Fibroblast of pulmonary artery (primary cell): ENCODE measurements at regions not wholly inside any gene's neighbourhood (a gene's known extent, or its start where the extent isn't known, plus 50 kb on each side); places are given as distances from the start of the nearest gene placed in this dataset.
"Not testable (repeated sequence)": the region's sequence is repeated elsewhere in the genome, so short reads cannot be mapped to it uniquely, and the experiment has no call there.

ENCODE experiments used
- DNase-seq: peaks from one replicate; pipeline ENCODE4 v3.0.0-alpha.2; 2010; ENCODE audit warnings: low read depth
- H3K4me3 ChIP-seq: replicated peaks from 2 replicates; pipeline ENCODE4 v1.5.1; 2011; ENCODE audit warnings: low read depth, mild to moderate bottlenecking, control low read depth, low read length, moderate library complexity
- CTCF ChIP-seq: IDR thresholded peaks from 2 replicates; pipeline ENCODE4 v1.5.1; 2011; ENCODE audit warnings: mild to moderate bottlenecking, control low read depth, low read length, inconsistent platforms; ENCODE audit errors: missing control alignments

- DNase-seq: peak; percentile 85
- H3K4me3 ChIP-seq: no peak overlapping the region
- TF ChIP-seq CTCF: no peak
These were observed 671.6 kb upstream of the SLIT2 start for GRCh38 chr4:19580095-19580494.

- TF ChIP-seq CTCF: no peak
- H3K4me3 ChIP-seq: no peak overlapping the region
- no peak for DNase-seq
These were observed 672.1 kb upstream of the SLIT2 start for GRCh38 chr4:19579608-19580007.

GRCh38 chr4:19577097-19577496 is 674.6 kb upstream of the SLIT2 start:
- DNase-seq: no peak
- TF ChIP-seq CTCF: no peak
- no peak overlapping the region for H3K4me3 ChIP-seq

- H3K4me3 ChIP-seq: no peak overlapping the region
- TF ChIP-seq CTCF: no peak
- peak; percentile 53 for DNase-seq
These were observed 675.8 kb upstream of the SLIT2 start for GRCh38 chr4:19575924-19576323.

GRCh38 chr4:19566041-19566440 is 685.7 kb upstream of the SLIT2 start:
- DNase-seq: no peak
- H3K4me3 ChIP-seq: no peak overlapping the region
- TF ChIP-seq CTCF: no peak

GRCh38 chr4:19562456-19562855 is 689.2 kb upstream of the SLIT2 start:
- DNase-seq: no peak
- TF ChIP-seq CTCF: no peak
- H3K4me3 ChIP-seq: no peak overlapping the region

- no peak overlapping the region for H3K4me3 ChIP-seq
- no peak for DNase-seq
- no peak for TF ChIP-seq CTCF
These were observed 694.5 kb upstream of the SLIT2 start for GRCh38 chr4:19557161-19557560.

- H3K4me3 ChIP-seq: not testable (repeated sequence)
These were observed 695.4 kb upstream of the SLIT2 start for GRCh38 chr4:19556276-19556675.

More at GRCh38 chr4:19556276-19556675, 695.4 kb upstream of the SLIT2 start:
- DNase-seq: not testable (repeated sequence)
